Muscle layer of duodenum (tissue), 2 donors: ENCODE measurements at regions not wholly inside any gene's neighbourhood (a gene's known extent, or its start where the extent isn't known, plus 50 kb on each side); places are given as distances from the start of the nearest gene placed in this dataset.

ENCODE experiments used
- H3K27ac ChIP-seq: one replicate; pipeline ENCODE4 v1.7.0; 2013; ENCODE audit warnings: mild to moderate bottlenecking, low read length
- H3K27me3 ChIP-seq: one replicate; pipeline ENCODE4 v1.7.0; 2013; ENCODE audit warnings: low read depth, mild to moderate bottlenecking, control low read depth, low read length
- H3K36me3 ChIP-seq, 2 donors: one replicate each; pipeline ENCODE4 v1.7.0; 2013; ENCODE audit warnings: low read length in 2 of 2, control low read depth in 1 of 2, mild to moderate bottlenecking in 1 of 2; ENCODE audit not compliant: insufficient read depth in 2 of 2, control insufficient read depth in 1 of 2
- H3K4me1 ChIP-seq, 2 donors: one replicate each; pipeline ENCODE4 v1.7.0; 2013; ENCODE audit warnings: low read length in 2 of 2, mild to moderate bottlenecking in 2 of 2, control low read depth in 1 of 2, moderate library complexity in 1 of 2; ENCODE audit not compliant: insufficient read depth in 2 of 2, control insufficient read depth in 1 of 2
- H3K4me3 ChIP-seq, 2 donors: one replicate each; pipeline ENCODE4 v1.7.0; 2013; ENCODE audit warnings: low read length in 2 of 2, low read depth in 1 of 2, mild to moderate bottlenecking in 1 of 2
- H3K9me3 ChIP-seq, 2 donors: one replicate each; pipeline ENCODE4 v1.7.0; 2013; ENCODE audit warnings: low read length in 2 of 2, control low read depth in 1 of 2, mild to moderate bottlenecking in 1 of 2; ENCODE audit not compliant: control insufficient read depth in 1 of 2
- donor health status: healthy.

GRCh38 chr3:70558956-70559355, 246.5 kb upstream of the MDFIC2 start:
- no peaks in the 10 kb centered on the region for H3K36me3 ChIP-seq
- no peak overlapping the region for H3K27ac ChIP-seq
- H3K4me3 ChIP-seq: no peak overlapping the region
- no peaks in the 10 kb centered on the region for H3K27me3 ChIP-seq
- H3K9me3 ChIP-seq: peaks cover 0 to under 1% of the 10 kb centered on the region in 2 donors
- no peaks in the 10 kb centered on the region for H3K4me1 ChIP-seq

GRCh38 chr3:70557976-70558375, 245.5 kb upstream of the MDFIC2 start:
- no peaks in the 10 kb centered on the region for H3K9me3 ChIP-seq

GRCh38 chr3:70556056-70556455, 243.6 kb upstream of the MDFIC2 start:
- Histone ChIP-seq H3K9me3 (no peaks in the 10 kb centered on the region), H3K4me1 (no peaks in the 10 kb centered on the region), H3K4me3 (no peak overlapping the region), H3K27ac (no peak overlapping the region), H3K27me3 (no peaks in the 10 kb centered on the region), H3K36me3 (no peaks in the 10 kb centered on the region)

More at GRCh38 chr3:70557976-70558375, 245.5 kb upstream of the MDFIC2 start:
- no peaks in the 10 kb centered on the region for H3K27me3 ChIP-seq
- H3K4me3 ChIP-seq: no peak overlapping the region
- H3K4me1 ChIP-seq: no peaks in the 10 kb centered on the region
- no peak overlapping the region for H3K27ac ChIP-seq
- no peaks in the 10 kb centered on the region for H3K36me3 ChIP-seq

GRCh38 chr3:70554170-70554569, 241.7 kb upstream of the MDFIC2 start:
- Histone ChIP-seq H3K27me3 (no peaks in the 10 kb centered on the region), H3K4me3 (no peak overlapping the region), H3K9me3 (no peaks in the 10 kb centered on the region), H3K36me3 (no peaks in the 10 kb centered on the region), H3K27ac (no peak overlapping the region), H3K4me1 (no peaks in the 10 kb centered on the region)

- no peaks in the 10 kb centered on the region for H3K9me3 ChIP-seq
- no peaks in the 10 kb centered on the region for H3K36me3 ChIP-seq
- no peaks in the 10 kb centered on the region for H3K27me3 ChIP-seq
- no peak overlapping the region for H3K27ac ChIP-seq
- H3K4me1 ChIP-seq: no peaks in the 10 kb centered on the region
- H3K4me3 ChIP-seq: no peak overlapping the region
Observed at GRCh38 chr3:70550723-70551319, 238.4 kb upstream of the MDFIC2 start.

GRCh38 chr3:70546679-70547078, 234.2 kb upstream of the MDFIC2 start:
- Histone ChIP-seq H3K27me3 (no peaks in the 10 kb centered on the region), H3K27ac (no peak overlapping the region), H3K36me3 (no peaks in the 10 kb centered on the region), H3K4me3 (no peak overlapping the region), H3K4me1 (no peaks in the 10 kb centered on the region), H3K9me3 (no peaks in the 10 kb centered on the region)

GRCh38 chr3:70543493-70543892, 231.1 kb upstream of the MDFIC2 start:
- no peak overlapping the region for H3K4me3 ChIP-seq
- no peaks in the 10 kb centered on the region for H3K4me1 ChIP-seq
- no peaks in the 10 kb centered on the region for H3K9me3 ChIP-seq
- no peaks in the 10 kb centered on the region for H3K27me3 ChIP-seq
- H3K27ac ChIP-seq: no peak overlapping the region
- no peaks in the 10 kb centered on the region for H3K36me3 ChIP-seq

GRCh38 chr3:70539908-70540307, 227.5 kb upstream of the MDFIC2 start:
- H3K27me3 ChIP-seq: no peaks in the 10 kb centered on the region
- no peaks in the 10 kb centered on the region for H3K36me3 ChIP-seq
- no peak overlapping the region for H3K27ac ChIP-seq
- no peaks in the 10 kb centered on the region for H3K4me1 ChIP-seq
- H3K9me3 ChIP-seq: no peaks in the 10 kb centered on the region
- no peak overlapping the region for H3K4me3 ChIP-seq

GRCh38 chr3:70532806-70533205, 220.4 kb upstream of the MDFIC2 start:
- H3K4me3 ChIP-seq: no peak overlapping the region
- no peaks in the 10 kb centered on the region for H3K4me1 ChIP-seq
- H3K27ac ChIP-seq: no peak overlapping the region
- H3K27me3 ChIP-seq: no peaks in the 10 kb centered on the region
- H3K36me3 ChIP-seq: no peaks in the 10 kb centered on the region
- H3K9me3 ChIP-seq: no peaks in the 10 kb centered on the region

GRCh38 chr3:70531838-70532489, 219.5 kb upstream of the MDFIC2 start:
- no peaks in the 10 kb centered on the region for H3K27me3 ChIP-seq
- H3K9me3 ChIP-seq: no peaks in the 10 kb centered on the region
- H3K4me3 ChIP-seq: no peak overlapping the region
- no peaks in the 10 kb centered on the region for H3K36me3 ChIP-seq
- H3K4me1 ChIP-seq: no peaks in the 10 kb centered on the region
- no peak overlapping the region for H3K27ac ChIP-seq

- Histone ChIP-seq H3K36me3 (no peaks in the 10 kb centered on the region), H3K4me3 (no peak overlapping the region), H3K9me3 (no peaks in the 10 kb centered on the region), H3K27ac (no peak overlapping the region), H3K4me1 (no peaks in the 10 kb centered on the region), H3K27me3 (no peaks in the 10 kb centered on the region)
Observed at GRCh38 chr3:70531063-70531657, 218.7 kb upstream of the MDFIC2 start.
